NCI-H146 treated with DMSO at 0.1 percent for 48 hours (cell line): ENCODE measurements at regions not wholly inside any gene's neighbourhood (a gene's known extent, or its start where the extent isn't known, plus 50 kb on each side); places are given as distances from the start of the nearest gene placed in this dataset.
"Not testable (repeated sequence)": the region's sequence is repeated elsewhere in the genome, so short reads cannot be mapped to it uniquely, and the experiment has no call there.

ENCODE experiments used
- DNase-seq: peaks from one replicate; lab custom pipeline; 2025; ENCODE audit not compliant: unreplicated experiment; lab: John Stamatoyannopoulos, UW

DNA sequence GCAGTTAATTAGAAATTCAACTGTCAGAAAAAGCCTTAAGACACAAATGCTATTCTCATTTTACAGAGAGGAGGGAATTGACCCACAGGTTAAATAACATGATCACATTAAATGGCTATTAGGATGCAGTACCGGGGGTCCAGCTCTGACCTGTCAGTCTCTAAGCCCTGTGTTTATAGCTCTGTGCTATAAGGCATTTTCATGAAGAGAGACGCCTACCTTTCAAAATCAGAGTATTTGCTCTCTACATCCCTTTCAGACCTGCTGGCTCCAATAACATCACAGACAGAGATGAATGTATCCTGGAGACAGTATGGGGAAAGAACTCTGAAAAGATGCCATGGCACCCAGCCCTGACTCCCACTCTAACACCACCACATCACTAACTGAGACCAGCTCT, 189.9 kb upstream of the PRSS58 start:
- DNase-seq: no peak

DNA sequence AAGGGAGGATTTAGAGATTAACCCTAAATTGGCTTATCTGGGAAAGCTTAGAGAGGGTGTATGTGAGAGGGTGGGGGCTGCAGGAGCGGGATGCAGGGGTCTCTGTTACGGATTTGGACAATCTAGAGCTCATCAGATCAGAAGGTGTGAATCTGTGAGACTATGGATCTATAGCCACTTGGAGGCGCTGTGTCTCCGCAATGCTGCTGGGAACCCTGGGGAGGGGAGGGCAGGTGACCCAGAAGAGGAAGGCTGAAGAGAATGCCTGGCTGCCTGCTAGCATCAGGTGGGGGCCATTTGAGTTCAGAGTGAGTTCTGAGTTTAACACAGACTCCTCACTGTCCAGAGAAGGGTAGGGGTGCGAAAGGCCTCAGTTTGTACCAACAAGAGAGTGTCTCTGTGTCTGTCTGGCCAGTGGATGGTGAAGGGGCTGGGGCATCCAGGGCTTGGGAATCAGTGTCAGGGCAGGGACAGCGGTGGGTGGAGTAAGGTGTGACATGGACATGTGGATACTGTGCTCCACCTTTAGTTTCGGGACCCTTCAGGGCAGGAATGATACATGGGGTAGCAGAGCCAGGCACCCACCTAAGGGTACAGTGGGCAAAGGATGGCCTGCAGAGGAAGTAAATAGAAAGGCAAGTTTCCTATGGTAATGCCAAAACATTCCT, 187.3 kb upstream of the PRSS58 start:
- DNase-seq: no peak

DNA sequence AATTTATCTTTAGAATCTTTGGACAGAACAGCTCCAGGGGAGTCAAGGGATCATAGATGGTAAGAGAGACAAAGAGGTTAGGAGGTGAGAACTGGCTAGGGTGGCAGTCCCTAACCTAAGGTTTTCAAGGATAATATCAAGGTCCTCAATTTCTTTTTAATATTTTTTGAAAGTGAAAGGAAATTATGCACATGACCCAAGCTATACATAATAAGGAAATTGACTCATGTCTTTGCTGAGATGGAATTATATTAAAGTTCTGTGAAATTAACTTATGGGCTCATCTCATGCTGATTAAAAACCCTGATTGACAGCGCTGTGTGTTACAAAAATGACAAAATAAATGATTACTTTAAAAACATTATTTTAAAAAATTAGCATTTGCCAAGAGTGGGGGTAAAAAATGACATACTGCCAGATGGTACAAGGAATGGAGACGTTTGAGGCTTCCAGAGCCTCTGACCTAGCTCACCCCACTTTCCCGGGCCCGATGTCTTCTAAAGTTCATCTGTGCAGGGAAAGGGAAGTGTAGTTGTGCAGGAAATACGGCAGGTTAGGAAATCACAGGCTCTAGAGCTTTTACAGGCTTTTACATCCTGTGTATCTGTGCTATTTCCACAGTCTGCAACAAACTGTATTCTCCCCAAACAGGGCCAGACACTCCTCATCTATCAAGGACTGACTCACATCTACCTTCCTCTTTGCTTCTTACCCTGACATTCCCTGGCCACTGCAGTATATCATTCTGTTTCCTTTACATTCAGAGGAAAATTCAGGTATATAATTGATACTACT, 185.6 kb upstream of the PRSS58 start:
- no peak for DNase-seq

DNA sequence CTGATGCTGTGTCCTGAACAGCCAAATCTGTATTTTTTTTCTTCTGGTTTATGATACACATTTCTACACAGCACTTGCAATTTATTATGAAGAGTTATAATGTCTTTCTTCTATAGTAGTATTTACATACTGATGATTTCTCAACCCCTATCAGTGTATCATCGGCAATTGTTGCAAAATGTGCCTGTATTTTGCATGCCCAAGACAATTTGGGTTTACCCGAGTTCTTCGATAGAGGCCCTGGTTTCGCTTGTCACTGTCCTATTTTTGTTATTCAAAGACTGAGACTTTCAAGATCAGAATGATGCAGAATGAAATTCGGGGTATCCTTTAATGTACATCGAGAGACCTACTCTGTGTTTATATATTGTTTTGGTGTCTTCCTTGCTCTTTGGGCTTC, 184.5 kb upstream of the PRSS58 start:
- DNase-seq: no peak

DNA sequence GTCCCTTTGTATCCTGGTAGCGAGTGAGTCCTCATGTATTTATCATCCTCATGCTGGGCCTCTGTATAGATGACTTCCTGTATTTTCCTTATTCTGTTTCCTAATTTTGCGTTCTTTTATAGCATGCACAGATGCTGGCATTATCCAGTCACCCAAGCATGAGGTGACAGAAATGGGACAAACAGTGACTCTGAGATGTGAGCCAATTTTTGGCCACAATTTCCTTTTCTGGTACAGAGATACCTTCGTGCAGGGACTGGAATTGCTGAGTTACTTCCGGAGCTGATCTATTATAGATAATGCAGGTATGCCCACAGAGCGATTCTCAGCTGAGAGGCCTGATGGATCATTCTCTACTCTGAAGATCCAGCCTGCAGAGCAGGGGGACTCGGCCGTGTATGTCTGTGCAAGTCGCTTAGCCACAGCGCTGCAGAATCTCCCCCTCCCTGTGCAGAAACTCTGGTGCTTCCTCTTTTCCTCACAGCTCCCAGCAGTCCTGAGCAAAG, 183.1 kb upstream of the PRSS58 start:
- DNase-seq: no peak

DNA sequence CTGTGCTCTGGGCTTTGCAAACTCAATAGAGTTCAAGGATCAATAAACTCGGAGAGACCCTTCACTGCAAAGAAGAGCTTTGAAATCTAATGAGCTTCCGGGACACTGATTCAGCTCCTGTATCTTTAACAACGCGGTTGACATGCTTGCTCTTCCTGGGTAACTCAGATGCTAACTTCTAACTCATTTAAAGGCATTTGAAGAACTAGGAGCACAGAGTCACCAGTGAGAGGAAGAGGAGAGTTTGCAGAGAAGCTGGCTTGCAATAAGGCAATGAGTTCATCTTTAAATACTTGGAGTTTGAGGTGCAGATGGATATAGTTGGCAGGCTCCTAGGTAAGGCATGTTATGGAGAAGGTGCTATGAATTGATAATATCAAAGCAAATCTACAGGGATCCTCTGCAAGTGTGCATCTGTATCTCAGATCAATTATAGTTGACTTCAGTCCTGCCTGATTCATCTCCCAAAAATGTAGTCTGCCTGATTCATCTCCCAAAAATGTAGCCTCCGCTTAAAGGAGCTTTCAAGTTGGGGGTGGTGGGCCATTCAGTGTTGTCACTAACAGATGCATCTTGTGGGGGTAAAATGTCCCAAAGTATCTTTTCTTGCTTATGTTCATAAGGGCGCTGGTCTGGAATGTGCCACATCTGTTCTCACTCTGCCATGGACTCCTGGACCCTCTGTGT, 182.5 kb upstream of the PRSS58 start:
- DNase-seq: no peak

DNA sequence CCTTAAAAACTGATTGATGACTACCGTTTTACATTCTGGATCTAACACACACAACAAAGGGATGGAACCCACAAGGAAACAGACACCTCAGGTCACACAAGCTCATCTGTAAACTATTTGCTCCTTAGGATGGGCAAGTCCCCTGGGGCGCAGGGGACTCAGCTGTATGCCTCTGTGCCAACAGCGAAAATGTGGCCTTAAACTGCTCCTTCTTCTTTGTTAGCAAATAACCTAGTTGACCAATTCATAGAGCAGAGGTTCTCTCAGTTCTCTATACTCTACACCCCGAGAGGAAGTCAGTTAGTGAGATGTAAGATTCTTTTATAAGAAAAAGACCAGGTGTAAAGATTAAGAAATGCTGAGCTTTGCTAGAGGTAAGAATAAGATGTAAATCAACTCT, 181.9 kb upstream of the PRSS58 start:
- DNase-seq: no peak

DNA sequence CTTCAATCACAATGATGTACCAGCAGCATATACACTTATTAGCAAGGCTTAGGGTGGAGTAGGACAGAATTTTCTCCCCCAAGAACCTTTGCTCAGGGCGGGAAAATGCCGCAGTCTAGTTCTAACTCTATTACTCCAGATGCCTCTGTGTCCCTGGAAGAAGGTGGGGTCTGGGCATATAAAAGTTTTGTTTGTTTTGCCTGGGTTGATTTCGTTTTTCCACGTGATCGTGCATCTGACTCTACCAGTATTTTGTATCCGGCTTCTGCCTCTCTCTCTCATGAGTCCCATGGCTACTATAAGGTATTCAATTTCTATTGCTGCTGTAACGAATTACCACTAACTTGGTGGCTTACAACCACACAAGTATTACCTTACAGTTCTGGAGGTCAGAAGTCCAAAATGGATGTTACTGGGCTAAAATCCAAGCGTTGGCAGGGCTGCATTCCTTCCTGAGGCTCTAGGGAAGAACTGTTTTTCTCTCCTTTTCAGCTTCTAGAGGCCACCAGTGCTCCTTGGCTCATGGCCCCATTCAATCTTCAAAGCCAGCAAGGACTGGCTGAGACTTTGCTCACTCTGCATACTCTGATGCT, 181.2 kb upstream of the PRSS58 start:
- DNase-seq: no peak

DNA sequence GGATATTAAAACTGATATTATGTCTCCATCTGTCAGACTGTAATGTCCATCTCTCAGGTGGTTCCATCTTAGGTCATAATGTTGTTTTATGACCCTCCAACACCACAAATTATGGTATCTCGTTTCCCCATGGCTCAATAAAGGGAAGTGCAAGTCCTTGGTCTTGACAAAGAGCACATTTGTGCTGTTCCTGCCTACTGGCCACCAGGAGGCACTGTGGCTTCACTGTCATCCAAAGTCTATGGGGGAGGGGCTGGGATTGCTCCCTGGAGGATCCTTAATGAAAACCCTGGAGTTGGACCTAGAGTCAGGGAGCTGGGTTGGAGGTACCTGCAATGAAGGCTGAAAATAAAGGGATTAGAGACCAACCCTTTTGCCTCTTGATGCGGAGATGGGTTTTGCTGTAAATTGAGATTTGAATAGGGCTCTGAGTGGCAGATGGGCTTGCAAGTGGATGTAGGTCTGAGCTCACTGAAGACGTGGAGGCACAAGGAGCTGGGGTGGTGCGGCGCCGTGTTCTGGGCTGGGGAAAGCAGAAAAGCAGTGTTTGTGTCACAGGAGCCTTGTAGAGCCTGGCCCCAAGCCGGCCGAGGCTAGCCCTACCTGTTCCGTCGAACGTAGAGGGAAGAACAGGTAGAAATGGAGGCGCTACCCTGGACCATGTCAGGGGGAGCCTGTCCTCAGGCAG, 180.5 kb upstream of the PRSS58 start:
- DNase-seq: no peak

DNA sequence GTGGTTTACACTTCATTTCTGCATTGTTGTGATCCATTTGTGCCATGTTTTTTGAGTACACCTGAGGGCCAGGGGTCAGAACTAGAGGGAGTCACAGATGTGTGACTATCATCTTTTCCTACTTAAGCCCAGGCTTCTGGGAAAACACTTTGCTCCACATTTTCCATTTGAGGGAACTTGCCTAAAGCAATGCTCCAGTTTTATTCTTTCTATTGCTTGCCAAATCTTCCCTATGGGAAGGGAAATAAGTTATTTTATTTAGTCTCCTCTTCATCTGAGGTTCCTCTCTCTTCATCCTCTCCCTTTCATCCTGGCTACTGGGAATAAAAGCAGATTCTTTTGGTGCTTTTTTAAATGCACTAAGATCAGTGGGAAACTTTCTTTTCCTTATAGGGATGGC, 179.9 kb upstream of the PRSS58 start:
- no peak for DNase-seq

DNA sequence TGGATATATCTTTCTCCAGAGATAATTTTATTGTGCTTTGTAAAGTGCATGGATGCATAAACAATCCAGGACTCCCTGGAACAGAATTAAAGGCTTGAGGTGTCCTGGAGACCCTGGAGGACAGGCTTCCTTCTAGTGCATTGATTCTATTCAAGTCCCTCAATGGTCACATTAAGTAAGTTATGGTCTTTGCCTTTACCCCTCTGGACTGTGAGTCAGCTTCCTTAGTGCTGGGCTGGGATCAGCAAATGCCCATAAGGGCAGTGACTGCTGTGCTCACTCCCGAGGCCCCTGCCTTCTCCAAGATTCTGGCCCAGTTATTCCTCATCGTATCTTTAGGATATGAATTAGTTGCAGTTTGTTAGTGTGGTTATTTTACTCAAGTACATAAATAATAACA, 178.7 kb upstream of the PRSS58 start:
- no peak for DNase-seq

DNA sequence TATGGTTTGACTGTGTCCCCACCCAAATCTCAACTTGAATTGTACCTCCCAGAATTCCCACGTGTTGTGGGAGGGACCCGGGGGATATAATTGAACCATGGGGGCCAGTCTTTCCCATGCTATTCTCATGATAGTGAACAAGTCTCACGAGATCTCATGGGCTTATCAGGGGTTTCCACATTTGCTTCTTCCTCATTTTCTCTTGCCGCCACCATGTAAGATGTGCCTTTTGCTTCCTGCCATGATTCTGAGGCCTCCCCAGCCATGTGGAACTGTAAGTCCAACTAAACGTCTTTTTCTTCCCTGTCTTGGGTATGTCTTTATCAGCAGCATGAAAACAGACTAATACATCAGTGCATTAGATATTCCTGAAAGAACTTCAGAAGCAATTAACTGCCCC, 177.7 kb upstream of the PRSS58 start:
- not testable (repeated sequence) for DNase-seq

DNA sequence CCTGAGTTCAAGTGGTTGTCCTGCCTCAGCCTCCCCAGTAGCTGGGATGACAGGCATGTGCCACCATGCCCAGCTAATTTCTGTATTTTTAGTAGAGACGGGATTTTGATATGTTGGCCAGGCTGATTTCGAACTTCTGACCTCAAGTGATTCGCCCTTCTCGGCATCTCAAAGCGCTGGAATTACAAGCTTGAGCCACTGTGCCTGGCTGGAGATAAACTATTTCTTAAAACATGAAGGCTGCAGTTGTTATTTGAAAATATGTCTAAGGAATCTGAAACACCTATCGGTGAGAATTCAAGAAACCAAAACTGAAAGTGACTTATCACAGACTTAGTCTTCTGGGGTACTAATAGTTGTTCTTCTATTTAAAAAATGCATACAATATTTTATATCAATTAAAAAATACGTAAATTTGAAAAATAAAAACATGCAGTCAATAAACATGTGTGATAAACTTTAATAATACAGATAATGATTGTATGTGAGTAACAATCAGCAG, 176.9 kb upstream of the PRSS58 start:
- DNase-seq: no peak

DNA sequence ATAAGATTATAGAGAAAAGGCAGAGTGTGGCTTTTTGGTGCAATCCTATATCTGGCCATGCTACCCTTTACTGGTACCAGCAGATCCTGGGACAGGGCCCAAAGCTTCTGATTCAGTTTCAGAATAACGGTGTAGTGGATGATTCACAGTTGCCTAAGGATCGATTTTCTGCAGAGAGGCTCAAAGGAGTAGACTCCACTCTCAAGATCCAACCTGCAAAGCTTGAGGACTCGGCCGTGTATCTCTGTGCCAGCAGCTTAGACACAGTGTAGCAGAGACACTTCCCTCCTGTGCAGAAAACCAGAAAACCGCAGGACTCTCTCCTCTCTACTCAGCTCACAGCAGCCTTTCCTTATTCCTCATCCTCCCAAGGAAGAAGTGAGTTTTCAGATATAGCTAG, 176.3 kb upstream of the PRSS58 start:
- not testable (repeated sequence) for DNase-seq

DNA sequence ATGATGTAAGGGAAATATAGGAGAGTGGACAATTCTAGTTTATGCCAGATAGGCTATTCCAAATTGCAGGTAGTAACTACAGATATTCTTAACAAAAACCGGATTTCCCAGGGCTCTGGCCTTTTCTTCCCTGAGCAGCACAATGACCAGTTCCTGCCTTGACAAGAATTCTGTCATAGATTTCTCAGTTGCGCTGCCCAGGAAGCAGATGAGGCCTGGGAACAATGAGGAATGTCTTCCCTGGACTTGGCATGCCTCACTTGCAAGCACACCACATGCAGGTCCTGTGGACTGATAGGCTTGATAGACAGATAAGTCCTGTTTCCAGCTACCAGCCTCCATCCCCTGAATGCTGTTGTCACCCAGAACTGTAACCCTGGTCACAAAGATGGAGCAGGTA, 174.5 kb upstream of the PRSS58 start:
- DNase-seq: no peak

DNA sequence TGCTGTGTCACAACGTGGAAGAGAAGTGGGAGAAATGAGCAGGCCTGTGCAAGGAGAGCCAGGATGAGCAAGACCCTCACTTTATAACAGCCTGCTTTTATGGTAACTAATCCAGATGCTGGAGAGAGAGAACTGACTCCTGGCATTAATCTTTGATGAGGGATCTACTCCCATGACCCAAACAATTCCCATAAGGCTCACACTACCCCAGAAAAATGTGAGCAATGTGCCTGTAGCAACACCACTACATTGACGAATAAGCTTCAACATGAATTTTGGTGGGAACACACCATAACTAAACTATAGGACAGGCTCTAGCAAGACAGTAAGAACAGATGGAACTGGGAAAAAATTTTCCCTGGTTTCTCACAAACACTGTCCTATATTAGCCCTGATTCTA, 173.6 kb upstream of the PRSS58 start:
- no peak for DNase-seq

DNA sequence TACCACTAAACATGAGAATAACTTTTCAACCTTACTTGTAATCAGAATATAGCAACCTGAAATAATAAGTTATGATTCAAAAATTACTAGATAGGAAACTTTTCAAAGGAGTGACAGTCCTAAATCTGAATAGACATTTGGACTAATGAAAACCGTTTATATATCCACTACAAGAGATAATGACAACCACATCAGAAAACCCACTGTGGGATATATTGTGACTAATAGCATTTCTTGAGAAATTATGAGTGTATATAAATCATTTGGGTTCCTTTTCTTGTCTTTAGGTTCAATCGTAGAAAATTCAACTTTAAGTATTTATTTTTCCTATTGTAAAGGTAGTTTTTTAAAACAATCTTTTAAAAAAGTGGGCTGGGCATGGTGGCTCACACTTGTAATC, 170.2 kb upstream of the PRSS58 start:
- no peak for DNase-seq

DNA sequence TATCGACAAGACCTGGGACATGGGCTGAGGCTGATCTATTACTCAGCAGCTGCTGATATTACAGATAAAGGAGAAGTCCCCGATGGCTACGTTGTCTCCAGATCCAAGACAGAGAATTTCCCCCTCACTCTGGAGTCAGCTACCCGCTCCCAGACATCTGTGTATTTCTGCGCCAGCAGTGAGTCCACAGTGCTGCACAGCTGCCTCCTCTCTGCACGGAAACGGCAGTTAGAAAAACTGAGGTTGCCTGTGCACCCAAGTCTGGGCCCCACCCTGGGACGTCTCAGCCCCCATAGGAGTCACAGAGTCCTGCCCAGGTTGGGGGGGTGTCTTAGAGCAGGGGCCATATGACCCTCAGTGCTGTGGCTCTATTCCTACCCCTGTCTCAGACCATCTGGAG, 167.4 kb upstream of the PRSS58 start:
- DNase-seq: no peak

DNA sequence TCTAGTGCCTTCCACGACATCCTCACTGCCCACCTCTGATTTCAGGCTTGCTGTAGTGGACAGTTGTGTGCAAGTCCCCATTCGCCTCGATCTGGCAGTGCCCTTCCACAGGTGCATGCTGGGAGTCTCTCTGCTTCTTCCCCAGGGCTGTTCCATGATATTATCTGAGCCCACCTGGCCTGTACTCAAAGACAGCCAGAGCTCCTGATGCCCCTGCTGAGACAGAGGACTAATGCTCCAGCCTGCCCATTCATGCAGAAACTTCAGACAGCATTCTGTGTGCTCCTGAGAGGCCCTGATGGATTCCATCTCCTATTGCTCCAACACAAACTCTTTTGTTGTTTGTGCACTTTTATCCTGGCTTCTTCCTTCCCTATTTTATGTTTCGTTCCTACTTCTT, 164.8 kb upstream of the PRSS58 start:
- DNase-seq: no peak

DNA sequence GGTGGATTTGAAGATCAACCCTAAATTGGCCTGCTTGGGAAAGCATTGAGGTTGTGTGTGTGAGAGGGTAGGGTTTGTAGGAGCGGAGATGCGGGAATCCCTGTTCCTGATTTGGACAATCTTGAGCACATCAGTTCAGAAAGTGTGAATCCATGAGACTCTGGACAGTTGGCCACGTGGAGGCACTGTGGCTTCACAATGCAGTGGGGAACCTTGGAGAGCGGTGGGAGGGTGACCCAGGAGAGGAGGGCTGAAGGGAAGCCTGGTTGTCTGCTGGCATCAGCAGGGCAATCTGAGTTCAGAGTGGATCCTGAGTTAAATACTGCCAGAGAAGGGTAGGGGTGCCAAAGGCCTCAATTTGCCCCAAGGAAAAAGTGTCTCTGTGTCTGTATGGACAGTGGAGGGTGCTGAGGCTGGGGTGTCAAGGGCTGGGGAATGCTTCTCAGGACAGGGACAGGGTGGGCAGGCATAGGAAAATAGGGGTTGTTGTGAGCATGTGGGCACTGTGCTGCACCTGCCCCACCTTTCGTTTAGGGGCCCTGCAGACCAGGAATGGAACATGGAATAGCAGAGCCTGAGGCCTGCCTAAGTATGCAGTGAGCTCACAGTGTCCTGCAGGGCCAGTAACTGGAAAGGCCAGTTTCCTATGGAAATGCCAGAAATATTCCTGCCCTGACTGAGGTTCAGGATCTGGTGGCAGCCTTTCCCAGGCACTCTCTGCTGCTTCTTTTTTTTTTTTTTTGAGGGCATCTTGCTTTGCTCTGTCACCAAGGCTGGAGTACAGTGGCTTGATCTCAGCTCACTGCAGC, 162.9 kb upstream of the PRSS58 start:
- DNase-seq: no peak
